WTC11 (cell line): ENCODE measurements at regions not wholly inside any gene's neighbourhood (a gene's known extent, or its start where the extent isn't known, plus 50 kb on each side); places are given as distances from the start of the nearest gene placed in this dataset.

Source experiments
- ATAC-seq: fragments of 200-7000 bp; cut with Tn5 transposase; 2 replicates; pipeline ENCODE4 v1.10.0; 2021; ENCODE audit warnings: mild to moderate bottlenecking, moderate library complexity
- CTCF ChIA-PET: fragments of 300-600 bp; sonication (Branson Sonifier 250); formaldehyde crosslinking; loops from one replicate; lab custom pipeline; 2021; ENCODE audit warnings: antibody characterized with exemption; lab: Charles Lee
- POLR2A ChIA-PET: fragments of 350-600 bp; sonication (Branson Sonifier 250); formaldehyde crosslinking; loops from one replicate; lab custom pipeline; 2021; ENCODE audit warnings: antibody characterized with exemption; lab: Charles Lee
- DNase-seq: peaks from one replicate; pipeline ENCODE4 v3.0.0; 2021; ENCODE audit warnings: low spot score
- H3K27ac Mint-ChIP-seq: 2 replicates; pipeline ENCODE4 v1.8.0; 2021; ENCODE audit warnings: mixed read lengths
- H3K27me3 Mint-ChIP-seq: 2 replicates; pipeline ENCODE4 v1.8.0; 2021; ENCODE audit warnings: low read depth, mild to moderate bottlenecking, moderate library complexity, mixed read lengths
- H3K36me3 Mint-ChIP-seq: 2 replicates; pipeline ENCODE4 v1.8.0; 2021; ENCODE audit warnings: mixed read lengths
- H3K4me1 Mint-ChIP-seq: 2 replicates; pipeline ENCODE4 v1.8.0; 2022; ENCODE audit warnings: mixed read lengths
- H3K4me3 Mint-ChIP-seq: 2 replicates; pipeline ENCODE4 v1.8.0; 2021; ENCODE audit warnings: mild to moderate bottlenecking, moderate library complexity, mixed read lengths
- H3K9me3 Mint-ChIP-seq: 2 replicates; pipeline ENCODE4 v1.8.0; 2021; ENCODE audit warnings: mixed read lengths
- ATF1 ChIP-seq: sonication (generic); formaldehyde crosslinking; IDR thresholded peaks from 2 replicates; pipeline ENCODE4 v1.8.1; 2023; ENCODE audit warnings: mild to moderate bottlenecking, moderate library complexity, missing genetic modification reagents
- CREM ChIP-seq: sonication (generic); formaldehyde crosslinking; IDR thresholded peaks from 2 replicates; pipeline ENCODE4 v1.8.1; 2022; ENCODE audit warnings: mild to moderate bottlenecking, missing genetic modification reagents, moderate library complexity
- EMX1 ChIP-seq: fragments of 250-450 bp; sonication (Bioruptor Pico); IDR thresholded peaks from 2 replicates; pipeline ENCODE4 v1.8.0; 2021; ENCODE audit warnings: mild to moderate bottlenecking
- HMGA2 ChIP-seq: fragments of 250-450 bp; sonication (Bioruptor Pico); IDR thresholded peaks from 2 replicates; pipeline ENCODE4 v1.4.0; 2021; ENCODE audit warnings: mild to moderate bottlenecking, moderate library complexity
- JAZF1 ChIP-seq: fragments of 250-450 bp; sonication (Bioruptor Pico); IDR thresholded peaks from 2 replicates; pipeline ENCODE4 v1.9.0; 2021; ENCODE audit warnings: moderate library complexity, mild to moderate bottlenecking, inconsistent platforms
- MXD4 ChIP-seq: fragments of 250-450 bp; sonication (Bioruptor Pico); IDR thresholded peaks from 2 replicates; pipeline ENCODE4 v1.8.0; 2021; ENCODE audit warnings: mild to moderate bottlenecking, moderate library complexity, borderline replicate concordance
- NFE2L1 ChIP-seq: sonication (generic); formaldehyde crosslinking; IDR thresholded peaks from 2 replicates; pipeline ENCODE4 v1.8.1; 2023; ENCODE audit warnings: missing genetic modification reagents
- SOX15 ChIP-seq: fragments of 250-450 bp; sonication (Bioruptor Pico); IDR thresholded peaks from 2 replicates; pipeline ENCODE4 v1.9.0; 2021; ENCODE audit warnings: mild to moderate bottlenecking
- SP1 ChIP-seq: sonication (generic); formaldehyde crosslinking; conservative IDR thresholded peaks from 2 replicates; pipeline ENCODE4 v1.8.1; 2022; ENCODE audit warnings: missing genetic modification reagents
- ZBTB21 ChIP-seq: sonication (generic); formaldehyde crosslinking; IDR thresholded peaks from 2 replicates; pipeline ENCODE4 v1.8.1; 2023; ENCODE audit warnings: mild to moderate bottlenecking, missing genetic modification reagents, borderline replicate concordance
- ZNF138 ChIP-seq: sonication (generic); formaldehyde crosslinking; conservative IDR thresholded peaks from 2 replicates; pipeline ENCODE4 v1.8.1; 2022; ENCODE audit warnings: mild to moderate bottlenecking, moderate library complexity, missing genetic modification reagents
- ZNF317 ChIP-seq: sonication (generic); formaldehyde crosslinking; IDR thresholded peaks from 2 replicates; pipeline ENCODE4 v1.8.1; 2023; ENCODE audit warnings: low read depth, mild to moderate bottlenecking, moderate library complexity, missing genetic modification reagents, borderline replicate concordance
- ZNF416 ChIP-seq: fragments of 250-450 bp; sonication (Bioruptor Pico); IDR thresholded peaks from 2 replicates; pipeline ENCODE4 v1.9.0; 2021; ENCODE audit warnings: mild to moderate bottlenecking, inconsistent platforms
- TF ChIP-seq, protein P1 (sequence below): sonication (generic); formaldehyde crosslinking; IDR thresholded peaks from 2 replicates; pipeline ENCODE4 v1.8.1; 2023; ENCODE audit warnings: mild to moderate bottlenecking, missing genetic modification reagents, moderate library complexity
- TF ChIP-seq, protein P2 (sequence below): fragments of 250-450 bp; sonication (Bioruptor Pico); IDR thresholded peaks from 2 replicates; pipeline ENCODE4 v2.1.2; 2022; ENCODE audit warnings: mild to moderate bottlenecking, moderate library complexity
- TF ChIP-seq, protein P3 (sequence below): fragments of 250-450 bp; sonication (Bioruptor Pico); IDR thresholded peaks from 2 replicates; pipeline ENCODE4 v1.9.0; 2021; ENCODE audit warnings: mild to moderate bottlenecking
- TF ChIP-seq, protein P4 (sequence below): sonication (generic); formaldehyde crosslinking; IDR thresholded peaks from 2 replicates; pipeline ENCODE4 v1.8.0; 2023; ENCODE audit warnings: missing genetic modification reagents, mild to moderate bottlenecking, borderline replicate concordance
- TF ChIP-seq, protein P5 (sequence below): sonication (generic); formaldehyde crosslinking; conservative IDR thresholded peaks from 2 replicates; pipeline ENCODE4 v1.8.1; 2023; ENCODE audit warnings: mild to moderate bottlenecking, low read depth, missing genetic modification reagents, moderate library complexity
- TF ChIP-seq, protein P6 (sequence below): sonication (generic); formaldehyde crosslinking; IDR thresholded peaks from 2 replicates; pipeline ENCODE4 v1.8.1; 2023; ENCODE audit warnings: mild to moderate bottlenecking, missing genetic modification reagents, borderline replicate concordance
- TF ChIP-seq, protein P7 (sequence below): fragments of 250-450 bp; sonication (Bioruptor Pico); IDR thresholded peaks from 2 replicates; pipeline ENCODE4 v1.9.0; 2021; ENCODE audit warnings: mild to moderate bottlenecking, borderline replicate concordance

DNA sequence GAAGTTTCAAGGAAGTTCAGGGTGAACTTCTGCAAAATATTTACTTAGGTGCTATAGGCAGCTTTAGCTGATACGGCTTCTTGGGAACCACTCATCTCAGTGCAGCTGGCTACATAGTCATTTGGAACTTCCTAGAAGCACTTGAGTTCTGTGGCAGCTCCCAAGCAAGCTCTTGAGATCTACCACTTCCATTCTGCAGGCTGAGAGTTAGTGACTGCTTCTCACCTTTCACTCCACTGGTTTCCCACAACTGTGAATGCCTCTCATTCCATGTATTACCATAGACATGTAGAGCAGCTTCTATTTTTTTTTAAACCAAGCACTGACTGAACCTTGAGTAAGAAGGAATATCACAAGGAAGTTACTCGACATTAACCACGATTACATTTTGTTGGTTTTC lies 994.1 kb upstream of the ACVR2A start:
- POLR2A ChIA-PET, result no interaction called here
- Mint-ChIP-seq H3K27ac (no peak overlapping the region), H3K36me3 (no peaks in the 10 kb centered on the region), H3K27me3 (no peaks in the 10 kb centered on the region), H3K9me3 (no peaks in the 10 kb centered on the region), H3K4me3 (no peak overlapping the region), H3K4me1 (peaks cover 34% of the 10 kb centered on the region)
- CTCF ChIA-PET, result no interaction called here
- ATAC-seq (no peak), DNase-seq (no peak)
- TF ChIP-seq, protein P1, sequence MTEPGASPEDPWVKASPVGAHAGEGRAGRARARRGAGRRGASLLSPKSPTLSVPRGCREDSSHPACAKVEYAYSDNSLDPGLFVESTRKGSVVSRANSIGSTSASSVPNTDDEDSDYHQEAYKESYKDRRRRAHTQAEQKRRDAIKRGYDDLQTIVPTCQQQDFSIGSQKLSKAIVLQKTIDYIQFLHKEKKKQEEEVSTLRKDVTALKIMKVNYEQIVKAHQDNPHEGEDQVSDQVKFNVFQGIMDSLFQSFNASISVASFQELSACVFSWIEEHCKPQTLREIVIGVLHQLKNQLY (CRISPR knock-in tag), result no peak
- TF ChIP-seq, protein P2, sequence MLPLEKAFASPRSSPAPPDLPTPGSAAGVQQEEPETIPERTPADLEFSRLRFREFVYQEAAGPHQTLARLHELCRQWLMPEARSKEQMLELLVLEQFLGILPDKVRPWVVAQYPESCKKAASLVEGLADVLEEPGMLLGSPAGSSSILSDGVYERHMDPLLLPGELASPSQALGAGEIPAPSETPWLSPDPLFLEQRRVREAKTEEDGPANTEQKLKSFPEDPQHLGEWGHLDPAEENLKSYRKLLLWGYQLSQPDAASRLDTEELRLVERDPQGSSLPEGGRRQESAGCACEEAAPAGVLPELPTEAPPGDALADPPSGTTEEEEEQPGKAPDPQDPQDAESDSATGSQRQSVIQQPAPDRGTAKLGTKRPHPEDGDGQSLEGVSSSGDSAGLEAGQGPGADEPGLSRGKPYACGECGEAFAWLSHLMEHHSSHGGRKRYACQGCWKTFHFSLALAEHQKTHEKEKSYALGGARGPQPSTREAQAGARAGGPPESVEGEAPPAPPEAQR (CRISPR knock-in tag), result no peak
- TF ChIP-seq SP1 (CRISPR knock-in tag), result no peak
- no peak for TF ChIP-seq ZNF317 (CRISPR knock-in tag)
- no peak for TF ChIP-seq SOX15 (CRISPR knock-in tag)
- no peak for TF ChIP-seq NFE2L1 (CRISPR knock-in tag)
- no peak for TF ChIP-seq CREM (CRISPR knock-in tag)
- TF ChIP-seq MXD4 (CRISPR knock-in tag), result no peak
- TF ChIP-seq HMGA2 (CRISPR knock-in tag), result no peak
- TF ChIP-seq, protein P3, sequence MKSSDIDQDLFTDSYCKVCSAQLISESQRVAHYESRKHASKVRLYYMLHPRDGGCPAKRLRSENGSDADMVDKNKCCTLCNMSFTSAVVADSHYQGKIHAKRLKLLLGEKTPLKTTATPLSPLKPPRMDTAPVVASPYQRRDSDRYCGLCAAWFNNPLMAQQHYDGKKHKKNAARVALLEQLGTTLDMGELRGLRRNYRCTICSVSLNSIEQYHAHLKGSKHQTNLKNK (CRISPR knock-in tag), result no peak
- no peak for TF ChIP-seq ZBTB21 (CRISPR knock-in tag)
- TF ChIP-seq, protein P4, sequence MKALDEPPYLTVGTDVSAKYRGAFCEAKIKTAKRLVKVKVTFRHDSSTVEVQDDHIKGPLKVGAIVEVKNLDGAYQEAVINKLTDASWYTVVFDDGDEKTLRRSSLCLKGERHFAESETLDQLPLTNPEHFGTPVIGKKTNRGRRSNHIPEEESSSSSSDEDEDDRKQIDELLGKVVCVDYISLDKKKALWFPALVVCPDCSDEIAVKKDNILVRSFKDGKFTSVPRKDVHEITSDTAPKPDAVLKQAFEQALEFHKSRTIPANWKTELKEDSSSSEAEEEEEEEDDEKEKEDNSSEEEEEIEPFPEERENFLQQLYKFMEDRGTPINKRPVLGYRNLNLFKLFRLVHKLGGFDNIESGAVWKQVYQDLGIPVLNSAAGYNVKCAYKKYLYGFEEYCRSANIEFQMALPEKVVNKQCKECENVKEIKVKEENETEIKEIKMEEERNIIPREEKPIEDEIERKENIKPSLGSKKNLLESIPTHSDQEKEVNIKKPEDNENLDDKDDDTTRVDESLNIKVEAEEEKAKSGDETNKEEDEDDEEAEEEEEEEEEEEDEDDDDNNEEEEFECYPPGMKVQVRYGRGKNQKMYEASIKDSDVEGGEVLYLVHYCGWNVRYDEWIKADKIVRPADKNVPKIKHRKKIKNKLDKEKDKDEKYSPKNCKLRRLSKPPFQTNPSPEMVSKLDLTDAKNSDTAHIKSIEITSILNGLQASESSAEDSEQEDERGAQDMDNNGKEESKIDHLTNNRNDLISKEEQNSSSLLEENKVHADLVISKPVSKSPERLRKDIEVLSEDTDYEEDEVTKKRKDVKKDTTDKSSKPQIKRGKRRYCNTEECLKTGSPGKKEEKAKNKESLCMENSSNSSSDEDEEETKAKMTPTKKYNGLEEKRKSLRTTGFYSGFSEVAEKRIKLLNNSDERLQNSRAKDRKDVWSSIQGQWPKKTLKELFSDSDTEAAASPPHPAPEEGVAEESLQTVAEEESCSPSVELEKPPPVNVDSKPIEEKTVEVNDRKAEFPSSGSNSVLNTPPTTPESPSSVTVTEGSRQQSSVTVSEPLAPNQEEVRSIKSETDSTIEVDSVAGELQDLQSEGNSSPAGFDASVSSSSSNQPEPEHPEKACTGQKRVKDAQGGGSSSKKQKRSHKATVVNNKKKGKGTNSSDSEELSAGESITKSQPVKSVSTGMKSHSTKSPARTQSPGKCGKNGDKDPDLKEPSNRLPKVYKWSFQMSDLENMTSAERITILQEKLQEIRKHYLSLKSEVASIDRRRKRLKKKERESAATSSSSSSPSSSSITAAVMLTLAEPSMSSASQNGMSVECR, result no peak
- TF ChIP-seq, protein P5, sequence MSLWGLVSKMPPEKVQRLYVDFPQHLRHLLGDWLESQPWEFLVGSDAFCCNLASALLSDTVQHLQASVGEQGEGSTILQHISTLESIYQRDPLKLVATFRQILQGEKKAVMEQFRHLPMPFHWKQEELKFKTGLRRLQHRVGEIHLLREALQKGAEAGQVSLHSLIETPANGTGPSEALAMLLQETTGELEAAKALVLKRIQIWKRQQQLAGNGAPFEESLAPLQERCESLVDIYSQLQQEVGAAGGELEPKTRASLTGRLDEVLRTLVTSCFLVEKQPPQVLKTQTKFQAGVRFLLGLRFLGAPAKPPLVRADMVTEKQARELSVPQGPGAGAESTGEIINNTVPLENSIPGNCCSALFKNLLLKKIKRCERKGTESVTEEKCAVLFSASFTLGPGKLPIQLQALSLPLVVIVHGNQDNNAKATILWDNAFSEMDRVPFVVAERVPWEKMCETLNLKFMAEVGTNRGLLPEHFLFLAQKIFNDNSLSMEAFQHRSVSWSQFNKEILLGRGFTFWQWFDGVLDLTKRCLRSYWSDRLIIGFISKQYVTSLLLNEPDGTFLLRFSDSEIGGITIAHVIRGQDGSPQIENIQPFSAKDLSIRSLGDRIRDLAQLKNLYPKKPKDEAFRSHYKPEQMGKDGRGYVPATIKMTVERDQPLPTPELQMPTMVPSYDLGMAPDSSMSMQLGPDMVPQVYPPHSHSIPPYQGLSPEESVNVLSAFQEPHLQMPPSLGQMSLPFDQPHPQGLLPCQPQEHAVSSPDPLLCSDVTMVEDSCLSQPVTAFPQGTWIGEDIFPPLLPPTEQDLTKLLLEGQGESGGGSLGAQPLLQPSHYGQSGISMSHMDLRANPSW (CRISPR knock-in tag), result no peak
- no peak for TF ChIP-seq ZNF138 (CRISPR knock-in tag)
- no peak for TF ChIP-seq ZNF416 (CRISPR knock-in tag)
- TF ChIP-seq, protein P6, sequence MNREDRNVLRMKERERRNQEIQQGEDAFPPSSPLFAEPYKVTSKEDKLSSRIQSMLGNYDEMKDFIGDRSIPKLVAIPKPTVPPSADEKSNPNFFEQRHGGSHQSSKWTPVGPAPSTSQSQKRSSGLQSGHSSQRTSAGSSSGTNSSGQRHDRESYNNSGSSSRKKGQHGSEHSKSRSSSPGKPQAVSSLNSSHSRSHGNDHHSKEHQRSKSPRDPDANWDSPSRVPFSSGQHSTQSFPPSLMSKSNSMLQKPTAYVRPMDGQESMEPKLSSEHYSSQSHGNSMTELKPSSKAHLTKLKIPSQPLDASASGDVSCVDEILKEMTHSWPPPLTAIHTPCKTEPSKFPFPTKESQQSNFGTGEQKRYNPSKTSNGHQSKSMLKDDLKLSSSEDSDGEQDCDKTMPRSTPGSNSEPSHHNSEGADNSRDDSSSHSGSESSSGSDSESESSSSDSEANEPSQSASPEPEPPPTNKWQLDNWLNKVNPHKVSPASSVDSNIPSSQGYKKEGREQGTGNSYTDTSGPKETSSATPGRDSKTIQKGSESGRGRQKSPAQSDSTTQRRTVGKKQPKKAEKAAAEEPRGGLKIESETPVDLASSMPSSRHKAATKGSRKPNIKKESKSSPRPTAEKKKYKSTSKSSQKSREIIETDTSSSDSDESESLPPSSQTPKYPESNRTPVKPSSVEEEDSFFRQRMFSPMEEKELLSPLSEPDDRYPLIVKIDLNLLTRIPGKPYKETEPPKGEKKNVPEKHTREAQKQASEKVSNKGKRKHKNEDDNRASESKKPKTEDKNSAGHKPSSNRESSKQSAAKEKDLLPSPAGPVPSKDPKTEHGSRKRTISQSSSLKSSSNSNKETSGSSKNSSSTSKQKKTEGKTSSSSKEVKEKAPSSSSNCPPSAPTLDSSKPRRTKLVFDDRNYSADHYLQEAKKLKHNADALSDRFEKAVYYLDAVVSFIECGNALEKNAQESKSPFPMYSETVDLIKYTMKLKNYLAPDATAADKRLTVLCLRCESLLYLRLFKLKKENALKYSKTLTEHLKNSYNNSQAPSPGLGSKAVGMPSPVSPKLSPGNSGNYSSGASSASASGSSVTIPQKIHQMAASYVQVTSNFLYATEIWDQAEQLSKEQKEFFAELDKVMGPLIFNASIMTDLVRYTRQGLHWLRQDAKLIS, result no peak
- TF ChIP-seq EMX1 (CRISPR knock-in tag), result no peak
- TF ChIP-seq ATF1 (CRISPR knock-in tag), result no peak
- TF ChIP-seq, protein P7, sequence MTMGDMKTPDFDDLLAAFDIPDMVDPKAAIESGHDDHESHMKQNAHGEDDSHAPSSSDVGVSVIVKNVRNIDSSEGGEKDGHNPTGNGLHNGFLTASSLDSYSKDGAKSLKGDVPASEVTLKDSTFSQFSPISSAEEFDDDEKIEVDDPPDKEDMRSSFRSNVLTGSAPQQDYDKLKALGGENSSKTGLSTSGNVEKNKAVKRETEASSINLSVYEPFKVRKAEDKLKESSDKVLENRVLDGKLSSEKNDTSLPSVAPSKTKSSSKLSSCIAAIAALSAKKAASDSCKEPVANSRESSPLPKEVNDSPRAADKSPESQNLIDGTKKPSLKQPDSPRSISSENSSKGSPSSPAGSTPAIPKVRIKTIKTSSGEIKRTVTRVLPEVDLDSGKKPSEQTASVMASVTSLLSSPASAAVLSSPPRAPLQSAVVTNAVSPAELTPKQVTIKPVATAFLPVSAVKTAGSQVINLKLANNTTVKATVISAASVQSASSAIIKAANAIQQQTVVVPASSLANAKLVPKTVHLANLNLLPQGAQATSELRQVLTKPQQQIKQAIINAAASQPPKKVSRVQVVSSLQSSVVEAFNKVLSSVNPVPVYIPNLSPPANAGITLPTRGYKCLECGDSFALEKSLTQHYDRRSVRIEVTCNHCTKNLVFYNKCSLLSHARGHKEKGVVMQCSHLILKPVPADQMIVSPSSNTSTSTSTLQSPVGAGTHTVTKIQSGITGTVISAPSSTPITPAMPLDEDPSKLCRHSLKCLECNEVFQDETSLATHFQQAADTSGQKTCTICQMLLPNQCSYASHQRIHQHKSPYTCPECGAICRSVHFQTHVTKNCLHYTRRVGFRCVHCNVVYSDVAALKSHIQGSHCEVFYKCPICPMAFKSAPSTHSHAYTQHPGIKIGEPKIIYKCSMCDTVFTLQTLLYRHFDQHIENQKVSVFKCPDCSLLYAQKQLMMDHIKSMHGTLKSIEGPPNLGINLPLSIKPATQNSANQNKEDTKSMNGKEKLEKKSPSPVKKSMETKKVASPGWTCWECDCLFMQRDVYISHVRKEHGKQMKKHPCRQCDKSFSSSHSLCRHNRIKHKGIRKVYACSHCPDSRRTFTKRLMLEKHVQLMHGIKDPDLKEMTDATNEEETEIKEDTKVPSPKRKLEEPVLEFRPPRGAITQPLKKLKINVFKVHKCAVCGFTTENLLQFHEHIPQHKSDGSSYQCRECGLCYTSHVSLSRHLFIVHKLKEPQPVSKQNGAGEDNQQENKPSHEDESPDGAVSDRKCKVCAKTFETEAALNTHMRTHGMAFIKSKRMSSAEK (CRISPR knock-in tag), result no peak
- no peak for TF ChIP-seq JAZF1 (CRISPR knock-in tag)
